GM12878 (cell line): ENCODE measurements at regions not wholly inside any gene's neighbourhood (a gene's known extent, or its start where the extent isn't known, plus 50 kb on each side); places are given as distances from the start of the nearest gene placed in this dataset.

ENCODE experiments used
- ATAC-seq: fragments of 200-7000 bp; cut with Tn5 transposase; 3 replicates; pipeline ENCODE4 v1.9.1; 2020; ENCODE audit warnings: mild to moderate bottlenecking, moderate library complexity
- BruUV-seq: library from RNA; stranded (reverse); fragments of 400-500 nt; replicated peaks from 2 replicates; lab custom pipeline; 2021; lab: Mats Ljungman, UMichigan
- CTCF ChIA-PET: fragments of 300-600 bp; sonication (Branson Sonifier 250); formaldehyde crosslinking; extraction: SDS; loops from one replicate; lab custom pipeline; 2021; ENCODE audit warnings: inconsistent platforms; lab: Yijun Ruan, JAX
- POLR2A ChIA-PET: fragments of 350-600 bp; formaldehyde crosslinking; extraction: SDS; loops from one replicate; lab custom pipeline; 2021; ENCODE audit warnings: inconsistent platforms; lab: Charles Lee
- RAD21 ChIA-PET: fragments of 300-600 bp; sonication (Branson Sonifier 250); formaldehyde crosslinking; loops from one replicate; lab custom pipeline; 2023; ENCODE audit warnings: antibody characterized with exemption; ENCODE audit not compliant: unreplicated experiment; lab: Charles Lee
- SMC1A ChIA-PET: fragments of 300-600 bp; sonication (Branson Sonifier 250); formaldehyde crosslinking; loops from one replicate; lab custom pipeline; 2023; ENCODE audit not compliant: unreplicated experiment, uncharacterized antibody; lab: Charles Lee
- DNase-seq: peaks from one replicate; pipeline ENCODE4 v3.0.0-alpha.2; 2011; ENCODE audit warnings: low read depth, low spot score
- FAIRE-seq: peaks from 3 replicates; lab custom pipeline; 2011; peaks lifted over from hg19 to GRCh38; lab: Jason Lieb, UNC
- H2AFZ ChIP-seq: 2 replicates; pipeline ENCODE4 v1.6.0; 2011; ENCODE audit warnings: low read depth, low read length, control low read depth; ENCODE audit not compliant: control insufficient read depth
- H3K27ac ChIP-seq: 2 replicates; pipeline ENCODE4 v1.5.1; 2011; ENCODE audit warnings: control low read depth; ENCODE audit not compliant: control insufficient read depth, insufficient read depth
- H3K27me3 ChIP-seq, 2 experiments: replicated peaks in 1 of 2; 2 replicates each; pipeline versions ENCODE4 v1.6.0 to v1.6.1; 2011; ENCODE audit warnings: low read length in 1 of 2; ENCODE audit not compliant: control insufficient read depth in 2 of 2, insufficient read depth in 2 of 2
- H3K36me3 ChIP-seq, 2 experiments: 2 replicates each; pipeline ENCODE4 v1.5.1; 2011; ENCODE audit warnings: low read length in 1 of 2; ENCODE audit not compliant: control insufficient read depth in 2 of 2, insufficient read depth in 2 of 2
- H3K4me1 ChIP-seq: 2 replicates; pipeline ENCODE4 v1.6.1; 2011; ENCODE audit warnings: mild to moderate bottlenecking, low read length, moderate library complexity, mixed read lengths; ENCODE audit not compliant: control insufficient read depth, insufficient read depth
- H3K4me2 ChIP-seq: 2 replicates; pipeline ENCODE4 v1.6.0; 2011; ENCODE audit warnings: control low read depth; ENCODE audit not compliant: control insufficient read depth, insufficient read depth
- H3K4me3 ChIP-seq: fragments of 200-600 bp; sonication (generic); 2 replicates; pipeline ENCODE4 v1.5.1; 2016
- H3K79me2 ChIP-seq: 2 replicates; pipeline ENCODE4 v1.6.0; 2011; ENCODE audit warnings: low read length; ENCODE audit not compliant: control insufficient read depth, insufficient read depth
- H3K9ac ChIP-seq: 2 replicates; pipeline ENCODE4 v1.8.0; 2011; ENCODE audit warnings: low read length, control low read depth, mixed read lengths; ENCODE audit not compliant: control insufficient read depth, insufficient read depth
- H3K9me3 ChIP-seq: replicated peaks from 3 replicates; pipeline ENCODE4 v1.5.1; 2011; ENCODE audit warnings: mild to moderate bottlenecking, low read length; ENCODE audit not compliant: control insufficient read depth, insufficient read depth
- H4K20me1 ChIP-seq: 2 replicates; pipeline ENCODE4 v1.6.0; 2011; ENCODE audit not compliant: control insufficient read depth, insufficient read depth
- ATF7 ChIP-seq: fragments of 450-650 bp; IDR thresholded peaks from 2 replicates; pipeline ENCODE4 v1.6.1; 2016; ENCODE audit warnings: low read depth, mild to moderate bottlenecking
- CREB1 ChIP-seq: IDR thresholded peaks from 2 replicates; pipeline ENCODE4 v1.6.1; 2012; ENCODE audit warnings: low read depth, mild to moderate bottlenecking, inconsistent platforms
- CREM ChIP-seq: IDR thresholded peaks from 2 replicates; pipeline ENCODE4 v1.6.1; 2014; ENCODE audit warnings: antibody characterized with exemption, low read depth
- E4F1 ChIP-seq: fragments of 450-650 bp; IDR thresholded peaks from 2 replicates; pipeline ENCODE4 v1.6.1; 2018; ENCODE audit warnings: borderline replicate concordance, mild to moderate bottlenecking; ENCODE audit not compliant: partially characterized antibody
- EED ChIP-seq: sonication (generic); IDR thresholded peaks from 2 replicates; pipeline ENCODE4 v1.6.1; 2016; ENCODE audit warnings: antibody characterized with exemption, low read depth
- HDGF ChIP-seq: fragments of 450-650 bp; IDR thresholded peaks from 2 replicates; pipeline ENCODE4 v1.6.1; 2016; ENCODE audit warnings: antibody characterized with exemption
- HSF1 ChIP-seq: fragments of 150-350 bp; IDR thresholded peaks from 2 replicates; pipeline ENCODE4 v1.6.1; 2014; ENCODE audit warnings: mild to moderate bottlenecking, low read depth, low read length
- IRF5 ChIP-seq: fragments of 450-650 bp; IDR thresholded peaks from 2 replicates; pipeline ENCODE4 v1.6.1; 2017; ENCODE audit warnings: borderline replicate concordance
- PBX3 ChIP-seq: IDR thresholded peaks from 2 replicates; pipeline ENCODE4 v1.6.1; 2011; ENCODE audit warnings: mild to moderate bottlenecking, low read depth, low read length, moderate library complexity; ENCODE audit not compliant: insufficient replicate concordance
- POLR2AphosphoS5 ChIP-seq: IDR thresholded peaks from 2 replicates; pipeline ENCODE4 v1.6.1; 2011; ENCODE audit warnings: mild to moderate bottlenecking, low read length, inconsistent platforms
- PRDM15 ChIP-seq: fragments of 450-650 bp; formaldehyde crosslinking; IDR thresholded peaks from 2 replicates; pipeline ENCODE4 v1.4.0; 2020; ENCODE audit warnings: mild to moderate bottlenecking, moderate library complexity
- RAD51 ChIP-seq: fragments of 450-650 bp; IDR thresholded peaks from 2 replicates; pipeline ENCODE4 v1.6.1; 2016; ENCODE audit warnings: moderate library complexity, mild to moderate bottlenecking, inconsistent platforms
- SIN3A ChIP-seq: IDR thresholded peaks from 2 replicates; pipeline ENCODE4 v1.6.1; 2012; ENCODE audit warnings: low read depth, low read length, improper control_type of control experiment
- TCF3 ChIP-seq: IDR thresholded peaks from 2 replicates; pipeline ENCODE4 v1.6.1; 2012; ENCODE audit warnings: low read depth, mild to moderate bottlenecking, low read length, borderline replicate concordance; ENCODE audit not compliant: insufficient read depth
- WGBS: methylation state at CpG from one replicate; pipeline ENCODE4 v1.1.6; 2016; ENCODE audit warnings: low lambda C conversion rate; ENCODE audit not compliant: insufficient replicate concordance, insufficient coverage; ENCODE audit errors: missing lambda C conversion rate; 5-methylcytosine and 5-hydroxymethylcytosine counted together
- in situ Hi-C: fragments of 300-500 bp; cut with MboI; formaldehyde crosslinking; loops from 9 replicates; pipeline ENCODE4 v1.14.3; 2018; ENCODE audit warnings: mixed read lengths
- intact Hi-C: fragments of 100-400 bp; cut with micrococcal nuclease; formaldehyde crosslinking; loops from one replicate; pipeline ENCODE4 v1.14.2; 2022; ENCODE audit not compliant: unreplicated experiment

- TF ChIP-seq IRF5 (no peak), PBX3 (no peak)
Measured at GRCh38 chr3:98259-98654, 98.3 kb upstream of the CHL1 start (continued).

- no TSS peak for BruUV-seq
- no peak for TF ChIP-seq TCF3
- no peak for TF ChIP-seq POLR2AphosphoS5
- TF ChIP-seq HDGF = no peak
- no peak for TF ChIP-seq RAD51
- no peak for TF ChIP-seq HSF1
- TF ChIP-seq SIN3A = no peak
- TF ChIP-seq ATF7 = no peak
- no peak for TF ChIP-seq PRDM15 (CRISPR knock-in tag)
- TF ChIP-seq E4F1 = no peak
- TF ChIP-seq CREM = no peak
- TF ChIP-seq EED = no peak
- TF ChIP-seq CREB1 = no peak
Measured at GRCh38 chr3:99506-99905, 97.1 kb upstream of the CHL1 start.

More at GRCh38 chr3:99506-99905, 97.1 kb upstream of the CHL1 start:
- Histone ChIP-seq H3K4me1 (no peaks in the 10 kb centered on the region), H3K9me3 (no peaks in the 10 kb centered on the region), H3K9ac (no peak overlapping the region), H3K27me3 (no peaks in the 10 kb centered on the region), H2AFZ (no peak overlapping the region), H3K4me3 (no peak overlapping the region), H3K79me2 (no peaks in the 10 kb centered on the region), H3K36me3 (no peaks in the 10 kb centered on the region), H3K27ac (no peak overlapping the region), H3K4me2 (no peak overlapping the region), H4K20me1 (no peaks in the 10 kb centered on the region)
- FAIRE-seq = no peak
- WGBS = 6% methylated on average over 5 of the region's 5 CpGs
- intact Hi-C loops (no loop called here), in situ Hi-C loops (no loop called here)
- POLR2A ChIA-PET = no interaction called here
- no peak for DNase-seq
- SMC1A ChIA-PET = no interaction called here
- no peak for ATAC-seq
- CTCF ChIA-PET = no interaction called here
- RAD21 ChIA-PET = interaction anchor here (0.9 kb wide), 1 partner anchor 255 kb away, joined by 3 read pairs; no protein-coding TSS in a partner anchor
